Trophoblast cell (in vitro differentiated cells and primary cell): ENCODE measurements at regions not wholly inside any gene's neighbourhood (a gene's known extent, or its start where the extent isn't known, plus 50 kb on each side); places are given as distances from the start of the nearest gene placed in this dataset.
"Not testable (repeated sequence)": the region's sequence is repeated elsewhere in the genome, so short reads cannot be mapped to it uniquely, and the experiment has no call there.

ENCODE experiments used
- DNase-seq, 2 donors: peaks; one replicate each; pipeline ENCODE4 v3.0.0-alpha.2; 2016
- H2AFZ ChIP-seq: 2 replicates; pipeline ENCODE4 v1.6.1; 2013; ENCODE audit warnings: low read length, moderate library complexity, mild to moderate bottlenecking; ENCODE audit not compliant: insufficient read depth, poor library complexity
- H2AK5ac ChIP-seq: 2 replicates; pipeline ENCODE4 v1.6.1; 2013; ENCODE audit warnings: mild to moderate bottlenecking, low read length
- H2BK120ac ChIP-seq: 2 replicates; pipeline ENCODE4 v1.6.1; 2013; ENCODE audit warnings: low read length, mild to moderate bottlenecking, moderate library complexity; ENCODE audit not compliant: insufficient read depth, poor library complexity
- H2BK12ac ChIP-seq: 2 replicates; pipeline ENCODE4 v1.6.1; 2013; ENCODE audit warnings: mild to moderate bottlenecking, low read length, moderate library complexity
- H2BK5ac ChIP-seq: 2 replicates; pipeline ENCODE4 v1.6.1; 2013; ENCODE audit warnings: low read length, low read depth, moderate library complexity, mild to moderate bottlenecking; ENCODE audit not compliant: poor library complexity
- H3K14ac ChIP-seq: 2 replicates; pipeline ENCODE4 v1.6.1; 2013; ENCODE audit warnings: mild to moderate bottlenecking, low read length
- H3K18ac ChIP-seq: 2 replicates; pipeline ENCODE4 v1.6.1; 2013; ENCODE audit warnings: mild to moderate bottlenecking, low read length
- H3K23ac ChIP-seq: 2 replicates; pipeline ENCODE4 v1.6.1; 2013; ENCODE audit warnings: low read length
- H3K27ac ChIP-seq: 2 replicates; pipeline ENCODE4 v1.5.1; 2013; ENCODE audit warnings: low read depth, mild to moderate bottlenecking, inconsistent platforms, low read length, moderate library complexity
- H3K27me3 ChIP-seq: 2 replicates; pipeline ENCODE4 v1.6.1; 2013; ENCODE audit warnings: inconsistent platforms, mild to moderate bottlenecking, low read length, moderate library complexity; ENCODE audit not compliant: insufficient read depth
- H3K36me3 ChIP-seq, 2 experiments: 1 replicate in 1 of 2; 2 replicates in 1 of 2; pipeline ENCODE4 v1.6.1; 2013; ENCODE audit warnings: low read length in 2 of 2, mild to moderate bottlenecking in 2 of 2, moderate library complexity in 1 of 2; ENCODE audit not compliant: insufficient read depth in 2 of 2, control insufficient read depth in 1 of 2
- H3K4ac ChIP-seq: 2 replicates; pipeline ENCODE4 v1.6.1; 2013; ENCODE audit warnings: low read depth, mild to moderate bottlenecking, low read length, moderate library complexity
- H3K4me1 ChIP-seq, 2 experiments: 1 replicate in 1 of 2; 2 replicates in 1 of 2; pipeline ENCODE4 v1.6.1; 2013; ENCODE audit warnings: low read length in 2 of 2, mild to moderate bottlenecking in 2 of 2, moderate library complexity in 1 of 2; ENCODE audit not compliant: insufficient read depth in 2 of 2, control insufficient read depth in 1 of 2
- H3K4me2 ChIP-seq: 2 replicates; pipeline ENCODE4 v1.6.1; 2013; ENCODE audit warnings: inconsistent platforms, mild to moderate bottlenecking, low read length, moderate library complexity
- H3K4me3 ChIP-seq: 2 replicates; pipeline ENCODE4 v1.5.1; 2013; ENCODE audit warnings: mild to moderate bottlenecking, low read depth, low read length, inconsistent platforms
- H3K79me1 ChIP-seq: one replicate; pipeline ENCODE4 v1.6.1; 2013; ENCODE audit warnings: low read length
- H3K79me2 ChIP-seq: 2 replicates; pipeline ENCODE4 v1.6.1; 2013; ENCODE audit warnings: low read length, mild to moderate bottlenecking; ENCODE audit not compliant: control insufficient read depth, insufficient read depth, poor library complexity
- H3K9ac ChIP-seq: 2 replicates; pipeline ENCODE4 v1.6.1; 2013; ENCODE audit warnings: mild to moderate bottlenecking, low read length
- H3K9me3 ChIP-seq: 2 replicates; pipeline ENCODE4 v1.6.1; 2013; ENCODE audit warnings: low read depth, mild to moderate bottlenecking, control low read depth, inconsistent platforms, low read length; ENCODE audit not compliant: insufficient read depth
- H4K12ac ChIP-seq: 2 replicates; pipeline ENCODE4 v1.6.1; 2013; ENCODE audit warnings: low read depth, mild to moderate bottlenecking, low read length, moderate library complexity
- H4K8ac ChIP-seq: 2 replicates; pipeline ENCODE4 v1.6.1; 2013; ENCODE audit warnings: low read depth, mild to moderate bottlenecking, low read length, moderate library complexity
- H4K91ac ChIP-seq: one replicate; pipeline ENCODE4 v1.6.1; 2013; ENCODE audit warnings: low read depth, mild to moderate bottlenecking, low read length, moderate library complexity
- WGBS: extraction: QIAGEN DNeasy Blood & Tissue Kit; methylation state at CpG from one replicate; pipeline ENCODE4 v1.1.7; 2013; ENCODE audit warnings: missing lambda C conversion rate; ENCODE audit not compliant: insufficient read length, insufficient coverage; ENCODE audit errors: extremely low coverage; 5-methylcytosine and 5-hydroxymethylcytosine counted together

- not testable (repeated sequence) for H3K27me3 ChIP-seq, H3K79me1 ChIP-seq, H4K12ac ChIP-seq, H2BK120ac ChIP-seq, H4K91ac ChIP-seq, H2AK5ac ChIP-seq, H3K18ac ChIP-seq, H3K4me2 ChIP-seq, H3K79me2 ChIP-seq, H4K8ac ChIP-seq, H3K23ac ChIP-seq, H3K4ac ChIP-seq, H3K27ac ChIP-seq, H3K9me3 ChIP-seq, H3K4me1 ChIP-seq, DNase-seq, H3K36me3 ChIP-seq, H3K4me3 ChIP-seq, H2BK12ac ChIP-seq, H2BK5ac ChIP-seq, H2AFZ ChIP-seq, H3K9ac ChIP-seq, H3K14ac ChIP-seq
- no CpG with 5 or more reads among the region's 14 CpGs for WGBS
These were observed 102.7 kb upstream of the ETV6 start for GRCh38 chr12:11546582-11547270.

GRCh38 chr12:11547271-11547646 lies 102.2 kb upstream of the ETV6 start:
- H2AK5ac ChIP-seq, H3K23ac ChIP-seq, H4K8ac ChIP-seq, H3K27ac ChIP-seq, H2BK120ac ChIP-seq, DNase-seq, H3K4me1 ChIP-seq, H3K4ac ChIP-seq, H3K79me1 ChIP-seq, H2AFZ ChIP-seq, H4K12ac ChIP-seq, H3K14ac ChIP-seq, H3K79me2 ChIP-seq, H3K27me3 ChIP-seq, H3K9me3 ChIP-seq, H3K36me3 ChIP-seq, H2BK12ac ChIP-seq, H3K4me2 ChIP-seq, H3K18ac ChIP-seq, H2BK5ac ChIP-seq, H3K9ac ChIP-seq, H4K91ac ChIP-seq, H3K4me3 ChIP-seq: not testable (repeated sequence)
- no CpG with 5 or more reads among the region's 31 CpGs for WGBS

DNA sequence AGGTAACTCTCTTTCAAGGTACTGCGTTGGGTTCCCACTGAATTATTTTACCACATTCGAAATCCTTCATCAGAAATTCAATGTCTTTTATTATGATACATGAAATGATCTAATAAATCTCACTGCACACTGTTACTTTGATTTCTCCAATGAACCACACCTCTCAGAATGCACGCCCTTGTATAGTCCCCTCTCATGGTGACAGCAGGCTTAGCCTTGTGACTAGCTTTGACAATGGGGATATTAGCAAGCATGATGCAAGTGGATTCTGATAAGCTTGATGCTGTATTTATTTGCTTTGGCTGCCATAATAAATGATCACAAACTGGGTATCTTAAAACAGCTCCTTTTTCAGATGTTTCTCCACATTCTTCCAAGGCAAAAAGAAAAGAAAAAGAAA lies 100.4 kb upstream of the ETV6 start:
- no peak overlapping the region for H3K23ac ChIP-seq
- H3K4me2 ChIP-seq = no peak overlapping the region
- peaks cover 0 to 7% of the 10 kb centered on the region in 2 experiments for H3K4me1 ChIP-seq
- H3K9ac ChIP-seq = no peak overlapping the region
- H3K36me3 ChIP-seq = no peaks in the 10 kb centered on the region
- no peak overlapping the region for H4K91ac ChIP-seq
- no peak overlapping the region for H3K27ac ChIP-seq
- no peaks in the 10 kb centered on the region for H3K79me1 ChIP-seq
- no peaks in the 10 kb centered on the region for H3K79me2 ChIP-seq
- H2AK5ac ChIP-seq = no peak overlapping the region
- no peak overlapping the region for H3K4me3 ChIP-seq
- no peak overlapping the region for H3K14ac ChIP-seq
- H3K9me3 ChIP-seq = no peaks in the 10 kb centered on the region
- no peak overlapping the region for H2BK12ac ChIP-seq
- H4K8ac ChIP-seq = no peak overlapping the region
- WGBS = no CpG with 5 or more reads among the region's 3 CpGs
- H3K4ac ChIP-seq = no peak overlapping the region
- no peak overlapping the region for H2AFZ ChIP-seq
- no peak overlapping the region for H3K18ac ChIP-seq
- no peaks in the 10 kb centered on the region for H3K27me3 ChIP-seq
- no peak overlapping the region for H2BK5ac ChIP-seq
- H4K12ac ChIP-seq = no peak overlapping the region
- H2BK120ac ChIP-seq = no peak overlapping the region
- no peak for DNase-seq

GRCh38 chr12:11553871-11554533 lies 95.5 kb upstream of the ETV6 start:
- no peak overlapping the region for H3K4me3 ChIP-seq
- no peak overlapping the region for H2BK120ac ChIP-seq
- H4K91ac ChIP-seq = no peak overlapping the region
- no CpG with 5 or more reads among the region's 9 CpGs for WGBS
- no peaks in the 10 kb centered on the region for H3K27me3 ChIP-seq
- peaks cover 0 to 7% of the 10 kb centered on the region in 2 experiments for H3K4me1 ChIP-seq
- H3K79me2 ChIP-seq = no peaks in the 10 kb centered on the region
- H2BK5ac ChIP-seq = no peak overlapping the region
- peak; percentile 42 to 74 for DNase-seq
- H4K12ac ChIP-seq = no peak overlapping the region
- no peak overlapping the region for H3K9ac ChIP-seq
- no peak overlapping the region for H3K14ac ChIP-seq
- H3K4ac ChIP-seq = no peak overlapping the region
- H3K18ac ChIP-seq = no peak overlapping the region
- no peaks in the 10 kb centered on the region for H3K79me1 ChIP-seq
- H4K8ac ChIP-seq = no peak overlapping the region
- no peak overlapping the region for H3K27ac ChIP-seq
- no peak overlapping the region for H3K4me2 ChIP-seq
- no peaks in the 10 kb centered on the region for H3K9me3 ChIP-seq
- H2BK12ac ChIP-seq = no peak overlapping the region
- no peak overlapping the region for H2AFZ ChIP-seq
- no peak overlapping the region for H2AK5ac ChIP-seq
- no peaks in the 10 kb centered on the region for H3K36me3 ChIP-seq
- no peak overlapping the region for H3K23ac ChIP-seq
